ENCODE measurements at regions not wholly inside any gene's neighbourhood (a gene's known extent, or its start where the extent isn't known, plus 50 kb on each side); places are given as distances from the start of the nearest gene placed in this dataset.
"Not testable (repeated sequence)": the region's sequence is repeated elsewhere in the genome, so short reads cannot be mapped to it uniquely, and the experiment has no call there.

GRCh38 chrX:13448941-13449340, 120.5 kb upstream of the EGFL6 start:
- TF ChIP-seq CTCF (IDR thresholded peaks at IDR 0.05; ENCODE audit: low read depth, low read length): no peak
- ChIA-PET POLR2A (no interaction called here), CTCF (no interaction called here)

GRCh38 chrX:13441608-13442007, 121.8 kb upstream of the ATXN3L start:
- DNase-seq (ENCODE audit: low read depth, low spot score); POLR2A ChIA-PET; H3K27ac ChIP-seq (ENCODE audit: low read depth, low read length); H3K27me3 ChIP-seq (ENCODE audit: control insufficient read depth, insufficient read depth, low read length); H3K4me3 ChIP-seq (ENCODE audit: low read depth, low read length); H3K9me3 ChIP-seq (ENCODE audit: control insufficient read depth, insufficient read depth, low read length); CTCF ChIA-PET: not testable (repeated sequence)

More at GRCh38 chrX:13448941-13449340, 120.5 kb upstream of the EGFL6 start:
- no peak overlapping the region for H3K4me3 ChIP-seq (ENCODE audit: low read depth, low read length)
- no peak for DNase-seq (ENCODE audit: low read depth, low spot score)
- H3K27me3 ChIP-seq (ENCODE audit: control insufficient read depth, insufficient read depth, low read length): no peaks in the 10 kb centered on the region
- no peak overlapping the region for H3K27ac ChIP-seq (ENCODE audit: low read depth, low read length)
- H3K9me3 ChIP-seq (ENCODE audit: control insufficient read depth, insufficient read depth, low read length): no peaks in the 10 kb centered on the region

GRCh38 chrX:13440176-13440575, 120.3 kb upstream of the ATXN3L start:
- POLR2A ChIA-PET: no interaction called here

GRCh38 chrX:13433298-13433605, 113.4 kb upstream of the ATXN3L start:
- ChIA-PET CTCF (interaction anchor here (1.1 to 1.6 kb wide), 2 partner anchors 55 to 487 kb away, joined by 3 to 4 read pairs; no protein-coding TSS in a partner anchor), POLR2A (interaction anchor here (1.0 to 1.8 kb wide), 4 partner anchors 31 to 455 kb away, joined by 3 to 10 read pairs (median 6); no protein-coding TSS in a partner anchor)
- H3K27ac ChIP-seq (ENCODE audit: low read depth, low read length): peak overlapping the region; percentile 92
- no peak overlapping the region for H3K4me3 ChIP-seq (ENCODE audit: low read depth, low read length)
- H3K27me3 ChIP-seq (ENCODE audit: control insufficient read depth, insufficient read depth, low read length): no peaks in the 10 kb centered on the region
- peak; percentile 41 for DNase-seq (ENCODE audit: low read depth, low spot score)
- no peaks in the 10 kb centered on the region for H3K9me3 ChIP-seq (ENCODE audit: control insufficient read depth, insufficient read depth, low read length)
- TF ChIP-seq CTCF (IDR thresholded peaks at IDR 0.05; ENCODE audit: low read depth, low read length): no peak

More at GRCh38 chrX:13440176-13440575, 120.3 kb upstream of the ATXN3L start:
- Histone ChIP-seq H3K27ac (ENCODE audit: low read depth, low read length) (no peak overlapping the region), H3K4me3 (ENCODE audit: low read depth, low read length) (no peak overlapping the region), H3K9me3 (ENCODE audit: control insufficient read depth, insufficient read depth, low read length) (no peaks in the 10 kb centered on the region), H3K27me3 (ENCODE audit: control insufficient read depth, insufficient read depth, low read length) (no peaks in the 10 kb centered on the region)
- TF ChIP-seq CTCF (IDR thresholded peaks at IDR 0.05; ENCODE audit: low read depth, low read length): no peak
- CTCF ChIA-PET: interaction anchor here (1.1 kb wide), 1 partner anchor 48 kb away, joined by 3 read pairs; no protein-coding TSS in a partner anchor
- no peak for DNase-seq (ENCODE audit: low read depth, low spot score)

- no peaks in the 10 kb centered on the region for H3K27me3 ChIP-seq (ENCODE audit: control insufficient read depth, insufficient read depth, low read length)
- H3K27ac ChIP-seq (ENCODE audit: low read depth, low read length): peak overlapping the region; percentile 92
- POLR2A ChIA-PET: interaction anchor here (0.5 to 1.8 kb wide), 5 partner anchors 31 to 454 kb away, joined by 3 to 10 read pairs (median 5); no protein-coding TSS in a partner anchor
- no peak overlapping the region for H3K4me3 ChIP-seq (ENCODE audit: low read depth, low read length)
- no peaks in the 10 kb centered on the region for H3K9me3 ChIP-seq (ENCODE audit: control insufficient read depth, insufficient read depth, low read length)
- TF ChIP-seq CTCF (IDR thresholded peaks at IDR 0.05; ENCODE audit: low read depth, low read length): no peak
- CTCF ChIA-PET: interaction anchor here (1.1 to 1.6 kb wide), 2 partner anchors 56 to 486 kb away, joined by 3 to 4 read pairs; no protein-coding TSS in a partner anchor
- DNase-seq (ENCODE audit: low read depth, low spot score): peak; percentile 90
Observed at GRCh38 chrX:13432414-13433297, 112.8 kb upstream of the ATXN3L start.

Measured in AG04450 (cell line).